HG02973 (cell line): ENCODE measurements at regions not wholly inside any gene's neighbourhood (a gene's known extent, or its start where the extent isn't known, plus 50 kb on each side); places are given as distances from the start of the nearest gene placed in this dataset.
"Not testable (repeated sequence)": the region's sequence is repeated elsewhere in the genome, so short reads cannot be mapped to it uniquely, and the experiment has no call there.

Source experiments
- ATAC-seq: cut with Tn5 transposase; IDR thresholded peaks from one replicate; pipeline ENCODE4 v1.9.1; 2021; ENCODE audit warnings: moderate library complexity; ENCODE audit not compliant: unreplicated experiment

DNA sequence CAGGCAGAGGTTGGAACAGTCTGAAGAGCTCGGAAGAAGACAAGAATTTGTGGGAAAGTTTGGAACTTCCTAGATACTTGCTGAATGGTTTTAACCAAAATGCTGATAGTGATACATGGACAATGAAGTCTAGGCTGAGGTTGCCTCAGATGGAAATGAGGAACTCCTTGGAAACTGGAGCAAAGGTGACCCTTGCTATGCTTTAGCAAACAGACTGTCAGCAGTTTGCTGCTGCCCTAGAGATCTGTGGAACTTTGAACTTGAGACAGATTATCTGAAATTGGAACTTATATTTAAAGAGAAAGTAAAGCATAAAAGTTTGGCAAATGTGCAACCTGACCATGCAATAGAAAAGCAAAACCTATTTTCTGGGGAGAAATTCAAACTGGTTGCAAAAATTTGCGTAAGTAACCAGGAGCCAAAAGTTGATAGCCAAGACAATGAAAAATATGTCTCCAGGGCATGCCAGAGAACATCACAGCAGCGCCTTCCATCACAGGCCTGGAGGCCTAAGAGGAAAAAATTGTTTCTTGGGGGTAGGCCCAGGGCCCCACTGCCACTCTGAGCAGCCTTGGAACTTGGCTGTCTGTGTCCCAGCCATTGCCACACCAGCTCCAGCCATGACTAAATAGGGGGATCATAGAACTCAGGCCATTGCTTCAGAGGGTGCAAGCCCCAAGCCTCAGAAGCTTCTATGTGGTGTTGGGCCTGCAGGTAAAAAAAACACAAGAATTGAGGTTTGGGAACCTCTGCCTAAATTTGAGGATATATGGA is 675.3 kb downstream of the LTN1 start:
- no peak for ATAC-seq

DNA sequence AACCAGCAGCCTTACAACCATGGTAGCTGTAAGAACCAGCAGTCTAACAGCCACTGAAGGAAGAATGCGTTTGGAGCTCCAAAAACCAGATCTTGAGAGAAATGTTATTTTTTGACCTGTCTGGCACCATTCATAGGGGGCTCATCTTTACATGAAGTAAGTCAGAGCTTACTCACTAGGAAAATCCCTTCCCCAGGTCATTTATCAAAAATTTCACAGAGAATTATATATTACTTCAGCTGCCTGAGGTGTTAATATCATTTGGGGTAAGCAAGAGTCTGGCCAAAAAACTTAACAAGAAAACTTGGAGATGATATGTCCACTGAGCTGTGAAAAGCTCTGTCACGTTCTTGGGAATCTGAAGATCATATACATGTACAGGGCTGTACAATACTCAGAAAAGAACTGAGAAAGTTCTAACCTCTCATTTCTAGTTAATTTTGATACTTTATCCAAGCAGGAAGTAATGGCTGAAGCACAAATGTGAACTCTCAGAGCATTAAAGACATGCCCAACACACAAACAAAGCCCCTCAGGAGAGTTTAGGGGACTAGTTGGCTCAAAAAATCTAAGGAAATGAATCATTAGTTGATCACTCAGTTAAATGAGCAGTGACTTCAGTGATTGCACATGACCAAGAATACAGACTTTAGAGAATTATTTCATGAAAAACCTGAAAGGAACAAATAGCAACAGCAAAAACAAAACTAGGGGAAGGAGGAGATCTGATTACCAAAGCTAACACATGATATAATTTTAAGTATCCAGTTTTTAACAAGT is 681.1 kb downstream of the LTN1 start:
- no peak for ATAC-seq

DNA sequence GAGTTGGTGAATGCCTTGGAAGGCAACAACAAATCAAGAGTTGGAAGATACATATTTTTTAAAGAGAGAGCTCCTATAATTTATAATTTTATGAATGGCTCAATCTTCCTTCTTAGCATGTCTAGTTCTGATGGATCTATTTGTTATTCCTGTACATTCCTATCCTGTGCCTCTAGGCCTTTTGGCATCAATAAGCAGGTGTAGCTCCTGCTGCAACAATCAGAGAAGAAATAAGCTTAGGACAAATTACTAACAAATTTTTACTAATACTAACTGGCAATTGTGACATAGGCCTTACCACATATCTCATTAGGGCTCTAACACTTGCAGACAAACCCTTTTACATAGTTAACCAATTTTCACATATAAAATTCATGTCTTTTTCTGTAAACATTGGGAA is 682.0 kb downstream of the LTN1 start:
- ATAC-seq = no peak

DNA sequence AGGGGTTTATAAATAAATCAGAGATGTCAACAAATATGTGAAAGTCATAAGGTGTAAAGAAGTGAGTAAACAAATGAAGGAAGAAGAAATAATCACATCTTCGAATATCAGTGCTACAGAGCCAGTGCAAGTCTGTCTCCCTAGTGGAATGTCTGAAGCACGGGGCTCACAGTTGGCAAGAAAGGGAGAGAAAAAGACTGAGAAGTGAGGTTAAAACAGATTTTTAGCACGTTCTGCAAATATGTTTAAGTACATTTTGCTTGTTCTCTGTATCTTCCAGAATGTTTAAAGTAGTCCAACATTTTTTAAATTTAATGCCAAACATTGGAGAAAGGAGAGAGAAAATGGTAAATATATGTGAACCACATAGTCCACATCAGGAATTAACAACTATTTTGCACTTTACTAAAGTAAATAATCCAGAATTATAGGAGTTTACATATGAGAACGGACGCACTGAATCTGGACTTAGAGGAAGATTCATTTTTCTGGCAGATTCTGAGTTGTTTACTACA is 682.4 kb downstream of the LTN1 start:
- no peak for ATAC-seq

DNA sequence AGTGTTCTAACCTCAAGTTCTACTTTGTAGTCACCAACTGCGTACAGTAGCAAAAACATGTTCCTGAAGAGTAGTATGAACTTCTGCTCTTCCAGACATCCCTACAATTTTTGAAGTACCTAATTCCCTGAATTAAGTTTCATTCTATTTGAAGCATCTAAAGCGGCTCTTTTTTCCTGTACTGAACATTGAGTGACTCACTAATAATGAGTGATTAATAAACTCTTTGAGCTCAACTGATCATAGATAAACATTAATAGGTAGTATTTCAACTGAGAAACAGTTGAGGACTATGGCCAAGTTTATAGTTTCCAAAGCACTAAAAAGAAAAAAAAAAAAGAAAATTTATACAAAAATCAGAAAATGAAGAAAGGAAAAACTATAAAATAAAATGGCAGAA is 683.1 kb downstream of the LTN1 start:
- ATAC-seq = no peak

DNA sequence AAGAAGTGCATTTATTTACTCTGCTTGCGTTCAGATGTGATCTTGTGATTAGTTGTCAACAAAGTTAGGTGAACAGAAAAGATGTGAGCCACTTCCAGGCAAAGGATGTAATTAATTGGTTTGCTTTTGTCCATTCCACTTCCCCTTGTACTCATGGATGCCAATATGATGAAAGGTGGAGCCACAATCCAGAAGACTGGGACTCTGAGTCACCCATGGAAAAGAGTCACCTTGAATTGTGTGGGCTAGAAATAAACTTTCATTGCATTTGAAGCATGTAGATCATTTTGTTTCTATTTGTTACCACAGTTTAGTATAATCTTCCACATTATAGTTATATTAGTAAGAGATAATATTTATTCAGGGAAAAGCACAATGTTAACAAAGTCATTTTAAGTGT is 684.2 kb downstream of the LTN1 start:
- no peak for ATAC-seq

DNA sequence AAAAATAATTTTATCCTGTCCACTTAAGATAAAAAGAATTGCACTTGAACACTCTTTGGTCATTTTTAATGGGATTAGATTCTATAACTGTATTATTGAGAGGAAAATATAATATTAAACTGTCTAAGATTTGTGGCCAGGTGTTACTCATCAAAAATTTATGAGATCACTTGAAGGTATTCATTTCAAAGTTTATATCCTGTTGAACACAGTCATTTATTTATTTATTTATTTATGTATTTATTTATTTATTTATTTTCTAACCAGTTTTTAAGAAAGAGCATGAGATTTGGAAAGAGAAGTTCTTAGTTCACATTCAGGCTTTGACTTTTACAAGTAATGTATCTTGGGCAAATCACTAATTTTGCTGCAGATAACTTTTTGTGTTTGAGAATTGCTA is 692.7 kb downstream of the LTN1 start:
- no peak for ATAC-seq

DNA sequence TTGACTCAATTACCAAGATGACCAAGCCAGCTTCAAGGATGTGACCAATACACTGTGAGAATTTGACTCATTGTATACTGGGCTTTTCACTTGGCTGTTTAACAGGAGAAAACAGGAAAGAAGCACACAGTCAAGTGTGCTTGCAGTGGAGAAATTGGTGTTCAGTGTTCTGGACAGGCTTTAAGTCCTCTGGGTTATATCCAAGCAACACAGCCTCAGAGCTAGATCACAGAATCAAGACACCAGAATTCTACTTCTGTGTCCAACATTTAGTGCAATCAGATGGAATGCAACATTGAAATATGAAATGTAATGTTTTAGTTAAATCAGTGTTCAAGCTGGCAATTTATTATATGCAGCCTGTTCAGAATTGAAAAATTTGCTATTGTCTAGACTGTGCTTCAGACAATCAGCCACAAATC is 694.4 kb downstream of the LTN1 start:
- ATAC-seq = no peak

DNA sequence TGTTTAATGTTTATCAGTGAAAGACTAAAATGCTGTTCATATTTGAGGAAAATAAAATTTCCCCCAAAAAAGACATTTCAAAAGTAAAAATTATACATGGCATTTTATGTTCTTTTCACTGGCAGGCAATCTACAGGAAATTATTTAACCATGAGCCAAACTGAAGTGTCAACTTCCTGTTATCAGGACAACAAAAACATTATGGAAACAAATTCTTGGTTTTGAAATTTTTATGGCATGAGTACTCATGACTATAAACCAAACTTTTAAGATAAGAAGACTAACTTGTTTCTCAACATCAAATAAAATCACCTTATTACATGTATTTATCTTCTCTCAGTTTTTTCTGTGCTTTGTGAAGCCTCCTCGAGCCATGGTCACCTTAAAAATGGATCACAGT is 698.6 kb downstream of the LTN1 start:
- ATAC-seq = no peak

DNA sequence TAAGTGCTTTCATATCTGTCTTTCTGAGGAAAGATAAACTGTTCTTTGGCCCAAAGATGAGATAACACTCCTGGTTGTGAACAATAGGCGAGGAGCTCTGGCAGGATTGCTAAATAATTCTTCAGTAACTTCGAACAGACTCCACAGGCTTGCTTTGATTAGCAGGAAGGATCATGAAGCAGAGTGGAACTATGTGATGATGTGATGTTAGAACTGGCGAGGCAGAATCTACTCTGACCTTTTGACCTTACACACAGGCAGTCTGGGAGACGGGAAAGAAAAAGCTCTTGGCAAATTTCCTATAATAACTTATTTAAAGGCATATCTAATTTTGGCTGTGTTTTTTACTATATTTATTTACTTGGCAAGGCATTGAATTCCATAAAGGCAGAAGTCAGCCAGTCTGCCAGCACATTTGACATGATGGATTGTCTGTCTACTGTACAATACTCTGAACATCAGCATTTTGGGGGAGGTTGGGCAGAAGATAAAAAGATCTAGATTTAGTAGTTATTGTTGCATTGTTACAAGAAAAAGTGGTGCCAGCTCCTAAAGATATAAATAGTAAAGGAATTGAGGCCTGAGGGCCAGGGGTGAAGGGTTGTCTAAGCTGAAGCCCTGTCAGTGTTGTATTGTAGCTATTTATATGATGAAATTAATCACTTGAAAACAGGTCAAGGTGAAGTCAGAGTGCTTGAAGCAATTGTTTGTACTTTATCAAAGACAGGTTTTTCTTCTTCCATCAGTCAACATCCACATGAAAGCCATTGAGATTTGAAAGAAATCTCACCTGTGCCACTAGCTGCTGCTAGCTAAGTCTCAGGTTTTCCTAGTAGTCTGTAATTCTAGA is 708.8 kb downstream of the LTN1 start:
- ATAC-seq = no peak

DNA sequence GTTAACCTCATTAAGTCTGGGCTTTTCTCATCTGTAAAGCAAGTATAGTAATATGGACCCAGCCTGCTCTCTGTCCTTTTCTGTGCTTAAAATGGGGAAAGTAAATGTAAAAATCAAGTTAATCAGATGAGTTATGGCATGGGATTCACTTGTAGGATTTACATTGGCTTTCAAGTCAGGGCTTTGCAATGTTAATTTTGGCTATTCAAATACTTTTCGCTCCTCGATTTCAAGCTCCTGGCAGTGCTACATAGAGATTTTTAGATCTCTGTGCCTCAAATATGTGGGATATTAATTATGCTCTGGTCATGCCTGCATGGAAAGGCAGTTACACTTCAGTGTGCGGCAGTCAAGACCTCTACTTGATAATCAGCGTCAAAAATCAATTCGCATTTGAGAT is 709.8 kb downstream of the LTN1 start:
- no peak for ATAC-seq

DNA sequence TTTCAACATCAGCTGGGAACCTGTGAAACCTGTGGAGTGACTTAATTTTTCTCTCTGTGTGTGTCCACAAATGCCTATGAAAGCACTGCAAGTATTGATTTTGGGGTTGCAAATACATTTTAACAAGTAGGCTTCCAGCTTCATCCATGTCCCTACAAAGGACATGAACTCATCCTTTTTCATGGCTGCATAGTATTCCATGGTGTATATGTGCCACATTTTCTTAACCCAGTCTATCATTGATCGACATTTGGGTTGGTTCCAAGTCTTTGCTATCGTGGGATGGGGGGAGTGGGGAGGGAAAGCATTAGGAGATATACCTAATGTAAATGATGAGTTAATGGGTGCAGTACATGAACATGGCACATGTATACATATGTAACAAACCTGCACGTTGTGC is 711.3 kb downstream of the LTN1 start:
- not testable (repeated sequence) for ATAC-seq

DNA sequence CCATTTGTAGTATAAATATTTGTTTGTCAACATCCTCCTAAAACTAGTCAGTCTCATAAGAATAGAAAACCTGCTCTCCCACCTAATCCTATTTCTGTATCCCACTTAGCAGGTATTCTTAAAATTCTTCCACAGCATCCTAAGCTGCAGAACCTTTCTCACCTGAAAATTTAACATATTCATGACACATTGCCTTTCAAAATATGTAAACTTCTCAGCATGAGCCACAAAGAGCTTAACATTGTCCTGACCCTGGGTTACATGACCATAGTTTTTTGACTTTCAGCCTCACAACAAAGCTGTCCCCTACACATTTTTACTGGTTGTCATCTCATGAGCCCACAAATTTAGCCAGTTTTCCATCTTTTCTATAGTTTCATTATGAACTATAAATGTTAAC is 712.1 kb downstream of the LTN1 start:
- ATAC-seq = no peak

DNA sequence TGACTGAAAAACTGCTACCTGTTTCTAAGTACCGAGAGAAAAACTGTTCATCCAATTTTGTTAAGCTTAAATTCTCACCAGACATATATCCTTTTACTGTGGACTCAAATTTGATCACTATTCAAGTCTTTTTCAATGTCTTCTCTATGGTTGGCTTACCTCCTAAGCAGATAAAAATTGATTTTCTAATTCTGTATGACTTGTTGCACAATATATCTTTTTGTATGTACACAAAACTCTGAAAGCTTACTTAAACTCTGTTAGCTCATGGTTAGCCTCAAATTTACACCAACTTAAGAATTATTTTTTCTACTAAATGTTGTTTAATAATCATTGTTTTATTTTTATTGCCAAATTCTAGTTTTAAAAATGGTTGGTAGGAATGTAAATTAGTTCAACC is 715.4 kb downstream of the LTN1 start:
- ATAC-seq = no peak

DNA sequence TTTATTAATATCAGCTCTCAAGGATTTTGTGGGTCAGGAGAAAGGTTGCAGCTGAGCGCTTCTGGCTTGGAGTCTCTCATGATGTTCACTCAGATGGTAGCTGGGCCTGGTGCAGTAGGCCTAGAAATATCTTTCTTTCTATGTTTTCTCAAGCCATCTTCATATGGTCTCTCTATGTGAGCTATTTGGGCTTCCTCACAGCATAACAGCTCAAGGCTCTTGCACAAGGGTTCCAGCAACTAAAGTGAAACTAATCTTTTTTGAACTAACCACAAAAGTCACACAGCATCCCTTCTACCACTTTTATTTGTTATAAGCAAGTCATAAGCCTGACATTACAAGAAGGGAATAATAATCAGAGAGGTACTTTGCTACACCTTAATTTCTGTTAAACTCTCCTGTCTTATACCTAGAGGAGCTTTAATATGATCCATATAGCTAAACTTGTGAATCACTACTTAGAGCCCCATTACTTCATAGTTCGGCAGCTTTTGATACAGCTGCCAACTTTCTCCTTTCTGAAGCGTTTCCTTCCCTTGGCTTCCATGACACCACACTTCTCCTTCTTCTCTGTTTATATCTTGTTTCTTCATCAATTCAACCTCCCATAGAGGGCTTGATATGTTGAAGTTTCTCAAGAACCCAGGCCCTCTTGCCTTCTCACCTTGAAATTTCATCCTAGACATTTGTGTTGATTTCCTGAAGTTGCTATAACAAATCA is 720.2 kb downstream of the LTN1 start:
- ATAC-seq = no peak

DNA sequence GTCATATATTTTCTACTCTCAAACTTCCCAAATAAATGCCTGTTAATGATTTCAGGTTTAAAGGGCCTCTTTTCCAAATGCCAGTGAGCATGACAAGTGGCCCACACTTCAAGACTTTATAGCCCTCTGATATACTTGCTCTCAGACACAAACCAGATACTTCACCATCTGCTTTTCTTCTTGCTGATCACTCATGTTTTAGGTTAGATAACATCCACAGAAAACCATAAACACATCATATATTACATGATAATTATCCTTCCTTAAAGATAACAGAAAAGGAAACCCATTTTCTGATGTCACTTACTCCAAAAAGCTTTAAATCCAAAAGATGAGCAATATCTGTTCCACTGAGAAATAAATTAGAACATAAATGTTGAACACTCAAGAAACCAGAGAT is 723.5 kb downstream of the LTN1 start:
- ATAC-seq = no peak

DNA sequence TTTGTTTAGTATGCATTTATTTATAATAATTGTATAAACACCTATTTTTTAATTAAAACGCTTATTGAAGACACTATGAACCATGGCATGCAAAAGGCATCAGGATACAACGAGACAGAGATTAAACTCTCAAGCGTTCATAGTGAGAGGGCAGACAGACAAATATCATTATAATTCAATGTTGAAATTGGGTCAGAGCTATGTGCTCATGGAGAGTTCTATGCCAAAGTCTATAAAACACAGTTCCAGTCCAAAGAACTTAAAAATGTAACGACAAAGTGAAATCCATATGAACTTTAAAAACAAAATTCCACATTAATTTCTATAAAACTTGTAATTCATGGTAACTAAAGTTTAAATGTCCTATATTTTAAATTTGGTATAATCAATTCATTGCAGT is 724.0 kb downstream of the LTN1 start:
- ATAC-seq = no peak

DNA sequence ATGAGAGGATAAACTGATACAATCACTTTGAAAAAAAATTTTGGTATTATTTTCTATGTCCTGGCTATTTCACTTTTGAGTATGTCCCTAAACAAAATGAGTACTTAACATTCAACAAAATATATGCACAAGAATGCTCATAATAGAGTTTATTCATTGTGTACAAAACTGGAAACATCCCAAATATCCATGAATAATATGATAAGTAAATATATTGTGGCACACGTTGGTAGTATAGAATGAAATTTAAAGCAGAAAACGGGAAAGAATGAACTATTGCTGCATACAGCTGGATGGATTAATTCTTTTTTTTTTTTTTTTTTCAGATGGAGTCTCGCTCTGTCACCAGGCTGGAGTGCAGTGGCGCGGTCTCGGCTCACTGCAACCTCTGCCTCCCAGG is 725.2 kb downstream of the LTN1 start:
- no peak for ATAC-seq

DNA sequence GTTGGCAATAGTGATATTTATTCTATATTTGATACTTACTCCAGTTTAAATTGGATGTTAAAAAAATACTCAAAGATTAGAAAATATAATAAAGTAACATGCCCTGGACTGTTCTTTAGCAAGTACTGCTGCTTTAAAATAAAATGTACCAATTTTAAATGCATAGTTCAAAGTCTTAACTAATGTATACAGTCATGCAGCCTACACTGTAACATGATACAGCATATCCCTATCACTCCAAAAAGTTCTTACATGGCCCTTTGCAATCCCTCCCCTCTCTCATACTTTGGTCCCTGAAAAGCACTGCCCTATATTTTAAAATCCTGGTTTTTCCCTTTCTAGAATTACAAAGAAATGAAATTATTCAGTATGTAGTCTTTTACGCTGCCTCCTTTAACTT is 726.6 kb downstream of the LTN1 start:
- ATAC-seq = no peak

DNA sequence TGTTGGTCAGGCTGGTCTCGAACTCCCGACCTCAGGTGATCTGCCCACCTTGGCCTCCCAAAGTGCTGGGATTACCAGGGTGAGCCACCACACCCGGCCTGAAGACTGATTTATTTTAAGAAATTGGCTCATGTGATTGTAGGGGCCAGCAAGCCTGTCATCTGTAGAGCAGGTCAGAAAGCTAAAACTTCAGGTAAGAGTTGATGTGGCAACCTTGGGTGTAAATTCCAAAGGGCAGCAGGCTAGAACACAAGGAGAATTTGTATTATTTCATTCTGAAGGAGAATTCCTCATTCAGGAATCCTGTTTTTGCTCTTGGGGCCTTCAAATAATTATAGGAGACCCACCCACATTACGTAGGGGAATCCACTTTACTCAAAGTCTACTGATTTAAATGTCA is 728.7 kb downstream of the LTN1 start:
- no peak for ATAC-seq

DNA sequence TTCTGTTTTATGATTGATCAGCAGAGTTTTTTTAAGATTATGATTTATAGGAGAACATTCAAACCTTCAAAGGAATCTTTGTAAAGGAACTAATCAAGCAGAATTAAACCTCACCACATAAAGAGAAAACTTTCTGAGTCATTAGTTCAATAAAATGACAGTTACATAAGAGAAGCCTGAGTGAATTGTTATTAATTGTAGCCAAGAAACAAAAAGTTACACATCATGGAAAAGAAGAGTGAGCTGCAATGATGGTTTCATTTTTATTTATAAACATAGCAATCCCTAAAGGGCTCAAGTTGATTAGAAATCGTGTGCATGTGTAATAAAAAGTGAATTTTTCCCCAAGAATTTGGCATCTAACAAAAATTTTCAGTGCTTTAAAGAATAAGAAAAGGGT is 731.4 kb downstream of the LTN1 start:
- no peak for ATAC-seq
